ENCODE measurements at regions not wholly inside any gene's neighbourhood (a gene's known extent, or its start where the extent isn't known, plus 50 kb on each side); places are given as distances from the start of the nearest gene placed in this dataset.
"Not testable (repeated sequence)": the region's sequence is repeated elsewhere in the genome, so short reads cannot be mapped to it uniquely, and the experiment has no call there.

GRCh38 chr14:106666341-106666740 lies 1140.0 kb downstream of the TMEM121 start:
- DNase-seq (ENCODE audit: low read depth in 2 of 3, low spot score in 2 of 3): no peak

- DNase-seq (ENCODE audit: low read depth in 2 of 3, low spot score in 2 of 3): no peak
Observed at GRCh38 chr14:106670011-106670410, 1143.6 kb downstream of the TMEM121 start.

- not testable (repeated sequence) for DNase-seq (ENCODE audit: low read depth in 2 of 3, low spot score in 2 of 3)
Observed at GRCh38 chr14:106674093-106674492, 1147.7 kb downstream of the TMEM121 start.

GRCh38 chr14:106674509-106675125 lies 1148.2 kb downstream of the TMEM121 start:
- DNase-seq (ENCODE audit: low read depth in 2 of 3, low spot score in 2 of 3): peak in 1 of 3 experiments; percentile 25

- not testable (repeated sequence) for DNase-seq (ENCODE audit: low read depth in 2 of 3, low spot score in 2 of 3)
Observed at GRCh38 chr14:106675716-106676115, 1149.3 kb downstream of the TMEM121 start.

GRCh38 chr14:106679776-106680175 lies 1153.4 kb downstream of the TMEM121 start:
- DNase-seq (ENCODE audit: low read depth in 2 of 3, low spot score in 2 of 3): no peak

GRCh38 chr14:106681161-106681560 lies 1154.8 kb downstream of the TMEM121 start:
- DNase-seq (ENCODE audit: low read depth in 2 of 3, low spot score in 2 of 3): no peak

GRCh38 chr14:106681568-106681967 lies 1155.2 kb downstream of the TMEM121 start:
- no peak for DNase-seq (ENCODE audit: low read depth in 2 of 3, low spot score in 2 of 3)

GRCh38 chr14:106683631-106684030 lies 1157.2 kb downstream of the TMEM121 start:
- no peak for DNase-seq (ENCODE audit: low read depth in 2 of 3, low spot score in 2 of 3)

GRCh38 chr14:106686533-106686932 lies 1160.2 kb downstream of the TMEM121 start:
- no peak for DNase-seq (ENCODE audit: low read depth in 2 of 3, low spot score in 2 of 3)

GRCh38 chr14:106690333-106690891 lies 1164.0 kb downstream of the TMEM121 start:
- no peak for DNase-seq (ENCODE audit: low read depth in 2 of 3, low spot score in 2 of 3)

- peak; percentile 59 to 95 (median 84) for DNase-seq (ENCODE audit: low read depth in 2 of 3, low spot score in 2 of 3)
Observed at GRCh38 chr14:106691601-106692291, 1165.4 kb downstream of the TMEM121 start.

GRCh38 chr14:106694638-106695393 lies 1168.4 kb downstream of the TMEM121 start:
- DNase-seq (ENCODE audit: low read depth in 2 of 3, low spot score in 2 of 3): peak in 2 of 3 experiments; percentile 29 to 53

GRCh38 chr14:106698620-106699267 lies 1172.4 kb downstream of the TMEM121 start:
- not testable (repeated sequence) for DNase-seq (ENCODE audit: low read depth in 2 of 3, low spot score in 2 of 3)

- not testable (repeated sequence) for DNase-seq (ENCODE audit: low read depth in 2 of 3, low spot score in 2 of 3)
Observed at GRCh38 chr14:106703651-106704050, 1177.3 kb downstream of the TMEM121 start.

GRCh38 chr14:106706488-106706887 lies 1180.1 kb downstream of the TMEM121 start:
- not testable (repeated sequence) for DNase-seq (ENCODE audit: low read depth in 2 of 3, low spot score in 2 of 3)

- not testable (repeated sequence) for DNase-seq (ENCODE audit: low read depth in 2 of 3, low spot score in 2 of 3)
Observed at GRCh38 chr14:106710187-106710586, 1183.8 kb downstream of the TMEM121 start.

- not testable (repeated sequence) for DNase-seq (ENCODE audit: low read depth in 2 of 3, low spot score in 2 of 3)
Observed at GRCh38 chr14:106712513-106712912, 1186.1 kb downstream of the TMEM121 start.

GRCh38 chr14:106714446-106715428 lies 1188.4 kb downstream of the TMEM121 start:
- DNase-seq (ENCODE audit: low read depth in 2 of 3, low spot score in 2 of 3): not testable (repeated sequence)

- not testable (repeated sequence) for DNase-seq (ENCODE audit: low read depth in 2 of 3, low spot score in 2 of 3)
Observed at GRCh38 chr14:106717544-106717943, 1191.2 kb downstream of the TMEM121 start.

All from activated CD8-positive, alpha-beta memory T cell treated with anti-CD3 and anti-CD28 coated beads for 48 hours (primary cell).